Mammary epithelial cell (primary cell): ENCODE measurements at regions not wholly inside any gene's neighbourhood (a gene's known extent, or its start where the extent isn't known, plus 50 kb on each side); places are given as distances from the start of the nearest gene placed in this dataset.

Experiments
- CTCF ChIP-seq, 2 donors: IDR thresholded peaks in 1 of 2; conservative IDR thresholded peaks in 1 of 2; 2 replicates each; pipeline ENCODE4 v1.5.1; 2011 to 2012; ENCODE audit warnings: inconsistent platforms in 2 of 2, low read length in 2 of 2, mild to moderate bottlenecking in 2 of 2, control low read depth in 1 of 2, low read depth in 1 of 2; ENCODE audit not compliant: insufficient read depth in 1 of 2; ENCODE audit errors: extremely low read depth in 1 of 2
- EZH2 ChIP-seq: IDR thresholded peaks from 2 replicates; pipeline ENCODE4 v1.6.1; 2012; ENCODE audit warnings: low read length, inconsistent platforms, borderline replicate concordance

- TF ChIP-seq CTCF (conservative IDR thresholded peaks at IDR 0.05 in 1 of 2, IDR thresholded peaks at IDR 0.05 in 1 of 2; ENCODE audit: extremely low read depth in 1 of 2, insufficient read depth in 1 of 2, low read depth in 1 of 2, low read length in 2 of 2) (no peak), EZH2 (no peak)
These were observed 559.7 kb upstream of the POU3F2 start for GRCh38 chr6:98274691-98275090.
